CD4-positive, alpha-beta T cell (primary cell): ENCODE measurements at regions not wholly inside any gene's neighbourhood (a gene's known extent, or its start where the extent isn't known, plus 50 kb on each side); places are given as distances from the start of the nearest gene placed in this dataset.

Experiments
- ATAC-seq: fragments of 200-7000 bp; cut with Tn5 transposase; one replicate; pipeline ENCODE4 v1.10.0; 2022; ENCODE audit warnings: mild to moderate bottlenecking; ENCODE audit not compliant: poor library complexity
- CTCF ChIA-PET: fragments of 350-600 bp; sonication (Branson Sonifier 250); formaldehyde crosslinking; loops from one replicate; lab custom pipeline; 2021; ENCODE audit warnings: antibody characterized with exemption, inconsistent platforms; lab: Charles Lee
- POLR2A ChIA-PET: fragments of 350-600 bp; sonication (Branson Sonifier 250); formaldehyde crosslinking; loops from one replicate; lab custom pipeline; 2021; ENCODE audit warnings: antibody characterized with exemption, inconsistent platforms; lab: Charles Lee
- DNase-seq, 14 experiments: peaks; one replicate each; pipeline ENCODE4 v3.0.0-alpha.2; 2013 to 2020; ENCODE audit warnings: mixed read lengths in 2 of 14
- H3K27ac ChIP-seq, 2 donors: one replicate each; pipeline versions ENCODE4 v1.5.1 to v1.7.0; 2013; ENCODE audit warnings: low read length in 2 of 2, low read depth in 1 of 2, mild to moderate bottlenecking in 1 of 2
- H3K27me3 ChIP-seq, 2 experiments: 1 replicate in 1 of 2; 2 replicates in 1 of 2; pipeline versions ENCODE4 v1.6.1 to v1.7.0; 2013; ENCODE audit warnings: low read length in 2 of 2, control low read depth in 1 of 2, mild to moderate bottlenecking in 1 of 2, moderate library complexity in 1 of 2; ENCODE audit not compliant: insufficient read depth in 2 of 2, control insufficient read depth in 1 of 2
- H3K36me3 ChIP-seq: one replicate; pipeline ENCODE4 v1.6.1; 2013; ENCODE audit warnings: low read length, control low read depth; ENCODE audit not compliant: insufficient read depth
- H3K4me1 ChIP-seq: one replicate; pipeline ENCODE4 v1.6.1; 2013; ENCODE audit warnings: low read length, control low read depth; ENCODE audit not compliant: insufficient read depth
- H3K4me3 ChIP-seq: one replicate; pipeline ENCODE4 v1.5.1; 2013; ENCODE audit warnings: mild to moderate bottlenecking, low read length, moderate library complexity
- H3K9me3 ChIP-seq, 2 experiments: 1 replicate in 1 of 2; 2 replicates in 1 of 2; pipeline versions ENCODE4 v1.6.1 to v1.7.0; 2013; ENCODE audit warnings: low read length in 2 of 2, mild to moderate bottlenecking in 2 of 2, control low read depth in 1 of 2, moderate library complexity in 1 of 2; ENCODE audit not compliant: control insufficient read depth in 1 of 2, insufficient read depth in 1 of 2
- H3K27ac Mint-ChIP-seq: one replicate; pipeline ENCODE4 v1.8.0; 2020; ENCODE audit warnings: mixed read lengths
- H3K27me3 Mint-ChIP-seq: one replicate; pipeline ENCODE4 v1.8.0; 2021; ENCODE audit warnings: mixed read lengths
- H3K36me3 Mint-ChIP-seq: one replicate; pipeline ENCODE4 v1.8.0; 2021; ENCODE audit warnings: low read depth, mixed read lengths
- H3K4me1 Mint-ChIP-seq: one replicate; pipeline ENCODE4 v1.8.0; 2021; ENCODE audit warnings: low read depth, mixed read lengths
- H3K4me3 Mint-ChIP-seq: one replicate; pipeline ENCODE4 v1.8.0; 2020; ENCODE audit warnings: mild to moderate bottlenecking, mixed read lengths
- H3K9me3 Mint-ChIP-seq: one replicate; pipeline ENCODE4 v1.8.0; 2020; ENCODE audit warnings: mixed read lengths
- CTCF ChIP-seq: fragments of 200-600 bp; IDR thresholded peaks from one replicate; pipeline ENCODE4 v1.8.0; 2022; ENCODE audit warnings: antibody characterized with exemption, mild to moderate bottlenecking
- intact Hi-C, 2 experiments: fragments of 100-400 bp; cut with DNase I in 1 of 2; cut with micrococcal nuclease in 1 of 2; formaldehyde crosslinking; loops; one replicate each; pipeline versions ENCODE4 v1.15.1 to v1.9.0; 2023 to 2025; cut with DNase I, micrococcal nuclease

- H3K36me3 Mint-ChIP-seq: no peaks in the 10 kb centered on the region
- H3K27me3 Mint-ChIP-seq: no peaks in the 10 kb centered on the region
- ATAC-seq (no peak), DNase-seq (no peak)
- H3K4me1 Mint-ChIP-seq: no peaks in the 10 kb centered on the region
- no peaks in the 10 kb centered on the region for H3K9me3 Mint-ChIP-seq
- Histone ChIP-seq H3K9me3 (no peaks in the 10 kb centered on the region), H3K27me3 (no peaks in the 10 kb centered on the region), H3K4me3 (no peak overlapping the region), H3K36me3 (no peaks in the 10 kb centered on the region), H3K27ac (no peak overlapping the region), H3K4me1 (no peaks in the 10 kb centered on the region)
- no peak overlapping the region for H3K4me3 Mint-ChIP-seq
- ChIA-PET CTCF (no interaction called here), POLR2A (no interaction called here)
- no peak for TF ChIP-seq CTCF
- no peak overlapping the region for H3K27ac Mint-ChIP-seq
- intact Hi-C loops: no loop called here
Measured at GRCh38 chr6:153553627-153554026, 422.5 kb upstream of the RGS17 start.

GRCh38 chr6:153539602-153540001 is 408.5 kb upstream of the RGS17 start:
- CTCF ChIA-PET: no interaction called here
- Histone ChIP-seq H3K27me3 (no peaks in the 10 kb centered on the region), H3K4me3 (no peak overlapping the region), H3K4me1 (no peaks in the 10 kb centered on the region), H3K9me3 (no peaks in the 10 kb centered on the region), H3K27ac (no peak overlapping the region), H3K36me3 (no peaks in the 10 kb centered on the region)
- POLR2A ChIA-PET: no interaction called here
- Mint-ChIP-seq H3K27ac (no peak overlapping the region), H3K4me3 (no peak overlapping the region), H3K9me3 (peaks cover 5% of the 10 kb centered on the region), H3K27me3 (no peaks in the 10 kb centered on the region), H3K36me3 (no peaks in the 10 kb centered on the region), H3K4me1 (no peaks in the 10 kb centered on the region)
- TF ChIP-seq CTCF: no peak
- ATAC-seq: no peak
- intact Hi-C loops: no loop called here
- DNase-seq: no peak

GRCh38 chr6:153538491-153538890 is 407.4 kb upstream of the RGS17 start:
- no peaks in the 10 kb centered on the region for H3K36me3 ChIP-seq
- H3K27me3 ChIP-seq: no peaks in the 10 kb centered on the region
- H3K27ac Mint-ChIP-seq: no peak overlapping the region
- intact Hi-C loops: no loop called here
- no peaks in the 10 kb centered on the region for H3K36me3 Mint-ChIP-seq
- no peaks in the 10 kb centered on the region for H3K4me1 ChIP-seq
- no peak overlapping the region for H3K27ac ChIP-seq
- no peak for TF ChIP-seq CTCF
- no peak for ATAC-seq
- H3K4me3 ChIP-seq: no peak overlapping the region
- peaks cover 5% of the 10 kb centered on the region for H3K9me3 Mint-ChIP-seq
- no peaks in the 10 kb centered on the region for H3K9me3 ChIP-seq
- no peak overlapping the region for H3K4me3 Mint-ChIP-seq
- no peak for DNase-seq
- POLR2A ChIA-PET: no interaction called here
- CTCF ChIA-PET: no interaction called here
- no peaks in the 10 kb centered on the region for H3K4me1 Mint-ChIP-seq
- no peaks in the 10 kb centered on the region for H3K27me3 Mint-ChIP-seq
